GM12873 (cell line): ENCODE measurements at regions not wholly inside any gene's neighbourhood (a gene's known extent, or its start where the extent isn't known, plus 50 kb on each side); places are given as distances from the start of the nearest gene placed in this dataset.

ENCODE experiments used
- TF ChIP-seq, protein P1 (sequence below): IDR thresholded peaks from 2 replicates; pipeline ENCODE4 v1.5.1; 2012; ENCODE audit warnings: low read depth, mild to moderate bottlenecking, moderate library complexity, low read length, control low read depth; ENCODE audit not compliant: insufficient read depth; ENCODE audit errors: missing control alignments

DNA sequence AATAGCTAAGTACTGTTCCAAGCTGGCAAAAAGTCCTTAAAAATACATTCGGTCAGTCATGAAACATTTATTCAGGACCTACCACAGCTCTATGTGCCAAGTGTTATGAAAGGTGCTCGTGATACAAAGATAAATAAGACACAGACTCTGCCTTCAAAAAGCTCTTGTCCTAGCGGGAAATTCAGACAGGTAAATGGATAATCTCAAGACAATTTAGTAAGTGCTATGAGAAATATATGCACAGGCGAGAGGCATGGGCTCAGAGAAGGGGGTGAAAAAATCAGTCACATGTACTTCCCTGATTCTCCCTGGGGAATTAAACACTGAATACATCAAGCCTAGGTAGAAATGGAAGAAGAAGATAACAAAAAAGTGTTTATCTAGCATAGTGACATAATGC, 49.8 kb upstream of the HEY2 start:
- TF ChIP-seq, protein P1, sequence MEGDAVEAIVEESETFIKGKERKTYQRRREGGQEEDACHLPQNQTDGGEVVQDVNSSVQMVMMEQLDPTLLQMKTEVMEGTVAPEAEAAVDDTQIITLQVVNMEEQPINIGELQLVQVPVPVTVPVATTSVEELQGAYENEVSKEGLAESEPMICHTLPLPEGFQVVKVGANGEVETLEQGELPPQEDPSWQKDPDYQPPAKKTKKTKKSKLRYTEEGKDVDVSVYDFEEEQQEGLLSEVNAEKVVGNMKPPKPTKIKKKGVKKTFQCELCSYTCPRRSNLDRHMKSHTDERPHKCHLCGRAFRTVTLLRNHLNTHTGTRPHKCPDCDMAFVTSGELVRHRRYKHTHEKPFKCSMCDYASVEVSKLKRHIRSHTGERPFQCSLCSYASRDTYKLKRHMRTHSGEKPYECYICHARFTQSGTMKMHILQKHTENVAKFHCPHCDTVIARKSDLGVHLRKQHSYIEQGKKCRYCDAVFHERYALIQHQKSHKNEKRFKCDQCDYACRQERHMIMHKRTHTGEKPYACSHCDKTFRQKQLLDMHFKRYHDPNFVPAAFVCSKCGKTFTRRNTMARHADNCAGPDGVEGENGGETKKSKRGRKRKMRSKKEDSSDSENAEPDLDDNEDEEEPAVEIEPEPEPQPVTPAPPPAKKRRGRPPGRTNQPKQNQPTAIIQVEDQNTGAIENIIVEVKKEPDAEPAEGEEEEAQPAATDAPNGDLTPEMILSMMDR, result no peak
